ENCODE measurements at regions not wholly inside any gene's neighbourhood (a gene's known extent, or its start where the extent isn't known, plus 50 kb on each side); places are given as distances from the start of the nearest gene placed in this dataset.

DNA sequence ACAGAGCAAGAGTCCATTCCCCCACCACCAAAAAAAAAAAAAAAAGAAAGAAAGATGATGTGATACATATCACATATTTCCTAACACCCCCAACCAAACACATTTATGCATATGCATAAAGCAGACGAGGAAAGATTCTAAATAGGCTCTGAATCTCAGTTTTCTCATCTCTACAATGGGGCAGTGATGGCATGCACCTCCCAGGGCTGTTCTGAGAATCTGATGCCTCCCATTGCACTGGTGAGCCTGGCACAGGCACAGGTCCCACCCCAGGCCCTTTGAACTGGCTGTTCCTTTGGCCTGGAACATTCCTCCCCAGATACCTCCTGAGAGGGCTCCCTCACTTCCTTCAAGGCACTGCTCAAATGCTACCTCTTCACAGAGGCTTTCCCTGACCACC, 116.5 kb downstream of the C9orf50 start:
- no peak for DNase-seq

DNA sequence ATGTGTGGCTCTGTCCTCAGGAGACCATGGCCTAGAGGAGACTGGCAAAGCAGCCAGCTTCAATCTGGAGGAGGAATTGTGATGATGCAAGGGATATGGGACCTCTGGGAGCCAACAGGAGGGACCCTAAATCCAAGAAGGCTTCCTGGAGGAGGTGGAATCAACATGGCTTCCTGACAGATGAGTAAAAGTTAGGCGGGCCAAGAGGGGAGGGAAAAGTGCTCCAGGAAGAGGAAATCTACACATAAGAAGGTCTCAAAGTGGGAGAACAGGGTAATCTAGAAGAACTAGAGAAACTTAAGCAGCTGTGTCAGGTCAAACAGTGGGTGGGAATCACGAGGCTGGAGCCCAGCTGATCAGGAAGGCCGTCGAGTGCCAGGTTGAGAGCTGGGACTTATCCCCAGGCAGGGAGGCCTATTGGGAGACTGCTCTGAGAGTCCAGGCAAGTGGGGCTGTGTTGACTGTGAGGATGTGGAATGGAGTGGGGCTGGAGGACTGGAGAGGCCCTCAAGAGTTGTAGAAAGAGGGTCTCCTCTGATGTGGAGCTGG, 119.1 kb downstream of the C9orf50 start:
- no peak for DNase-seq

DNA sequence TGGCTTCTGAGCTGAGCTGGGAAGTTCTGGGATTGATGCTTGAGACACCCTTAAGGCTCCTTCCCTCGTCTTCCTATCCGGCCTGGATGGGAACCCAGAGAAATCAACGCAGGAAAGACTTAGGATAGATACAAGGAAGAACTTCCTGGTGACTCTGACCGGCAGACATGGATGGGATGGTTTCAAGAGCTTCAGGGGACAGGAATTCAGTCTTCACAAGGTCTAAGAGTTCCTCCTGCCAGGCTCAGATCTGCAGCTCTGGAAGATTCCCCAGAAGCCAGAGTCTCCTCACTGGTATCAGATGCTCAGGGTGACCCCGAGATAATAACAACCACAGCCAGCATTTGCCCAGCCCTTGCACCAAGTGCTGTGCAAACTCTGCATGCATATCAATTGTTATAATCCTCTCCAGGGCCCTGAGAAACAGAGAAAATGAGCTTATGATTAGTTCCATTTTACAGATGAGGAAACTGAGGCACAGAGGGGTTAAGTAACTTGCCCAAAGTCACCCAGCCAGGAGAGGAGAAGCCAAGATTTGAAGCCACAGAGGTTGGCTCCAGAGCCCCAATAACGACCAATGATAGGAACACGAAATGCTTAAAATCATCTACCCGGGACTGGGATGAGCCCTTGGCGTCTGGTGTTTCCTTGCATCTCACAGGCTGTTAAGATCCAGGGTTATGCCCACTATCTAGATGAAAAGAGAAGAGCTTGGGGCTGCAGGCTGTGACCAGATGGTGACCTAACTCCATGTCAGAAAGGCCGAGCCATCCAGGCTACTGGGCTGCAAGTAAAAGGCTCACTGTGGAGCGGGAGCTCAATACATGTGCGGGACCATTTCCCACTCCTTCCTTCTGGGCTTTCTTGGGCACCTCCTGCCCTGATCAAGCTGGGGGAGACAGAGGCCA, 119.8 kb downstream of the C9orf50 start:
- no peak for DNase-seq

DNA sequence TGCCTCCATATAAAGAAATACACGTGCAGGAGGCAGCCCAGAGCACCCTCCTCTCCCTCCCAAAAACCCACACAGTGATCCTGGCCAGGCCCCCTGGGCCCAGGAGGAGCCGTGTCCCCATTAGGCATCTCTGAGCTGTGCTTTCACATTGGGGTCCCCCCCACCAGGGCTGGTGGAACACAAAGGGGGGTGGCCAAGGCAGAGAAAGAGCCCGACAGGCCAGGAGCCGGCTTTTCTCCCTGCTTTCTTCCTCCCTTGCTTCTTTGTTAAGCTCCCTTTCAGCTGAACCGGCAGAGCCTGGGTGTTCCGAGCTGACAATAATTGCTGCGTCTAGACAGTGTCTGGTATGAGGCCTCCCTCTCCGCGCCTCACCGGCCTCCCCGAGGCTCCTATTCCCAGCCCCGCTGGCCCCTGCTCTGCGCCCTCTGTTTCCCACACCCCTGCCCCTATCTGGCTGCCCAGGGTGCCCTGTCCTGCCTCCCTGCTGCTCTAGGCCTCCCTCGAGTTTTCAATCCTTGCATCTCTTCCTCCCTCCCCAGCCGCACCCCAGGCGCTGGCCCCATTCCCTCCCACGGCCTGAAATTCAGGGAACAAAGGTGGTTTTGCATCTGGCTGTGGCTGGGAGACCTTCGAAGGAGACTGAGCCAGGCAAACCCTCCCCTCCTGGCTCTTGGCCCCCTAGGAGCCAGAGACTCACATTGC, 120.6 kb downstream of the C9orf50 start:
- DNase-seq, result no peak

DNA sequence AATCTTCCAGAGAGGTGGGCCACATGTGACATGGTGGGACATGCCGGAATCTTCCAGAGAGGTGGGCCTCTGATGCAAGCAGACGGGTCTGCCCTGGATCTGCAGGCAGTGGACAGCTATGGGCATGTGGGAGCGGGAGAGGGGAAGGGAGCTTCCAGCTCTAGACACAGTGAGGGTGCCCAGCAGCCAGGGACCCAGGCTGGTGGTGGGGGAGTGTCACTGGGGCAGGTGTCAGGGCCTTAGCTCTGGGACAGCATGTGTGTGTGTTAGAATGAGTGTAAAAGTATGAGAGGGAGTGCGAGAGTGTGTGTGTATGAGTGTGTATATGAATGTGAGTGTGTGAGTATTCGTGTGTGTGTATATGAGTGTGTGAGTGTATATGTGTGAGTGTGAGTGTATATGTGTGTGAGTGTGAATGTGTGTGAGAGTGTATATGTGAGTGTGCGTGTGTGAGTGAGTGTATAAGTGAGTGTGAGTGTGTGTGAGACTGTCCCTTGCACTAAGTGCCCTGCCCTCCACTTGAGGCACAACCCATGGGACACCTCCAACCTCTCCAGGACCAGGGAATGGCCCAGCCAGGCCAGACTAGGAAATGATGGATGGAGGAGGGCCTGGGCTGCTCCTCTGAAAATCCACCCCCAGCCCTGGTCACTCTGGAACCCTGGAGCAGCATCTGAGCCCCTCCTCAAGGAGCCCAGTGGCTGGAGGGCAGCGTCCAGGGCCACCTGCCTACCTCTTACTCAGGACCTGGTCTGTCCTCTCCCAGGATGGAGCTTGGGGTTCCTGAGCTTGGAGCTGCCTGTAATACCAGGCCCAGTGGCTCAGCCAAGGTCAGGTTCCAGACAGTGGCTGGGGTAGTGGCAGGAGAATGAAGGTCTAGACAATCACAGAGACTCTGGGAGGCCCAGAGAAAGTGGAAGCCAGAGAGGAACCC, 122.2 kb downstream of the C9orf50 start:
- DNase-seq, result no peak

DNA sequence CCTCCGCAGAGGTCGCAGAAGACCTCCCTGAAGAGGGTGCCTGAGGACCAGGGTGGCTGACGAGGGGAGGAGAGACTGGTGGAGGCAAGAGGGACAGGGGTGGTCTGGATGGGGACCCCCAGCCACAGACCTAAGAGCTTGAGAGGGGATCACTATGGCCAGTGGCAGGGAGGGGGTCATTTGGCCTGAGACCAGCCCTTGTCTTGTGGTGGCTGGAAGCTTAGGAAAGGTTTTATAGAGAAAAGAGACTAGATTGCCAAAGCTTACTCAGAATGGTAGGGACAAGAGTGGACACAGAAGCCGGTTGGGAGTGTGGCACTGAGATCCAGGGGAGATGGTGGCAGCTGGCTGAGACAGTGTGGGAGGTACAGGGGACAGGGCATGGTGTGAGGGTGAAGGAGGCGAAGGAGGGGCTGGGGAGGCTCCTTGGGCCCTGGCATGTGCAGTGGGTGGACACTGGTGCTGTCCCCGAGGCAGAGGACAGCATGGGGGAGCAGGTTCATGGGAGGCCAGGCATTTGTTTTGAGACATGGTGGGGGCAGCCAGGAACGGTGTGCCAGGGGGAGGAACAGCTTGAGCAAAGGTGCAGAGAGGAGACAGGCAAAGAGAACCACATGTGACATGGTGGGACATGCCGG, 123.0 kb downstream of the C9orf50 start:
- DNase-seq, result no peak

- DNase-seq, result no peak
Observed at GRCh38 chr9:129497005-129497812, 123.7 kb downstream of the C9orf50 start.

DNA sequence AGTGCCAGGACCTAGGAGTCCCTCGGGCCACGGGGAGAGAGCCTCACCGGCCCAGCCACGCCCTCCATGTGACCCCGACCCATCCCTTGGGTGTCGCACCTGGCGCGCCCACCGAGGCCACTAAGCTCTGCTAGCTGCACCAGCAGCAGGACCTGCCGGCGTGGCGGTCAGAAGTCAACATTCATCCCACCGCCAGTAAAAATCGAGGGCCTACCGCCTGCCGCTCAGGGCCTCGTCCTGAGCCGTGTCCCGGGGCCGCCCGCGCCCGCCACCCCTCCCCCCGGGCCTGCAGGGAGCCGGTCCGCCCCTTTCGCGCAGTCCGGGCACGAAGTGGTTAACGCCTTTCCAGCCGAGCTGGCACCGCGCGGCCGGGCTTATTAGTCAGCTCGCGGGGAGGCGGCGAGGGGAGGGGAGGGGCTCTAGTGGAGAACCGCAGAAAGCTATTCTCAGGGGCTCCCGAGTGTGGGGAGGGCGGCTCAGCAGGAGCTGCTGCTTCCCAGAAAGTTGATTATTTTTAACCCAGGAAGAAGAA, 124.4 kb downstream of the C9orf50 start:
- DNase-seq, result peak; percentile 90

DNA sequence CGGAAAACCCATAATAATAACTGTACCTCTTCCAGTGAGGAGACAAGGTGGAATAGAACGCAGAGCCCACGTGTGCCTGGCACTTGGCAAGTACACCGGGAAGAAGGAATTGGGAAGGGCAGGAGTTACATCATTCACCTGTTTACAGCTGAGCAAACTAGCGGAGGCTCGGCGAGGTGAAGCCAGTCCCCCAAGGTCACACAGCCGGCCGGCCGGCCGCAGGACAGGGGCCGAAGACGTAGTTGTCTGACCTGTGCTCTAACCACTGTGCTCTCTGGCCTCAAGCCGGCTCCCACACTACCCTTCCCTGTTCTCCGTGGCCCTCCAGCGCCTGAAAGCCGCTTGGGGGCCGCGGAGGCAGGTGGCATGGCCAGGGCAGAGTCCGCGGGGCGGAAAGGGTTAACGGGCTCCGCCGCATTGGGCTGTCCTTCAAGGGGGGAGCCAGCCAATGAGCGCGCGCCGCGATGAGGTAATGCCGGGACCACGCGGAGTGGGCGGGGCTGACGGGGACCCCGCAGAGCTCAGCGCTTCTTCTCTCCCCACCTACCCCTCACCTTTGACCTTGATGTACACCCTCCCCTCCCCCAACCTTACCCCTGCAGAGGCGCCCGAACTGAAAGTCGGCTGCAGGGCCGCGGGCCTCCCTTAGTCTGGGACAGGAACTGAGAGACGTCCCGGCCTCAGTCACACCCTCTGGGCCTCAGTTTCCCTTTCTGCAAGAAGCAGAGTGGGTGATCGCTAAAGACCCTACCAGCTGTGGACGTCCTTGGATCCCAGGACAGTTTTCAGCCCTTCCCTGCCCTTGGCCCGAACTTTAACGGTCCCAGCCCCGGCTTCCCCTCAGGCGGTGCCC, 125.1 kb downstream of the C9orf50 start:
- DNase-seq, result peak; percentile 91

DNA sequence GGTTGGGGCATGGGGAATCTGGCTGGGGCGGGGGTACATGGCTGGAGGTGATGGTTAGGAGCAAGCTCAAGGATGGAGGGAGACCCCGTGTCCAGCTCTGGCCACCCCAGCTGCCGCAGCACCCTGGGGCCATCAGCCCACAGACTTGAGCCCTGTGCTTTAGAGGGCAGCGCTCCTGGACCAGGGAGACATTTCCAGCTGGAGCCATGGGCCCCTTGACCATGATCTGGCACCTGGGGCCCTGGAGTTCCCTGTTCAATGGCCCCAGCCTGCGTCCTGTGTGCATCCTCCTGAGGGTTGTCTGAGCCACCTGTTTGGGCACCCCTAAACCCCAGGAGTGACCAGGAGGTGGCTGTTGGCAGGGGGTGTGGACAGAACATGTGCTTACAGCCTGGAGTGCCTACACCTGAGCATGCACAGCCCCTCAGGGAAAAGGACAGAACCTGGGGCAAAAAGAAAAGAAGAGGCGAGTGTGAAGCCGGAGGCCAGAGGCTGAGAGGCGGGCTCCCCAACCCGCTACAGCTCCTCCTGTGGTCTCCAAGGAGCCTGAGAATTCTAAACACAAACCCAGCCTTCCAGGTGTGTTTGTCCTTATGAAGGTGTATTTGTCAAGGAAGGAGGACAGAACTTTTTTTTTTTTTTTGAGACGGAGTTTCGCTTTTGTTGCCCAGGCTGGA, 126.7 kb downstream of the C9orf50 start:
- no peak for DNase-seq

GRCh38 chr9:129493706-129494047, 127.2 kb downstream of the C9orf50 start:
- no peak for DNase-seq

GRCh38 chr9:129493002-129493705, 127.7 kb downstream of the C9orf50 start:
- DNase-seq, result no peak

DNA sequence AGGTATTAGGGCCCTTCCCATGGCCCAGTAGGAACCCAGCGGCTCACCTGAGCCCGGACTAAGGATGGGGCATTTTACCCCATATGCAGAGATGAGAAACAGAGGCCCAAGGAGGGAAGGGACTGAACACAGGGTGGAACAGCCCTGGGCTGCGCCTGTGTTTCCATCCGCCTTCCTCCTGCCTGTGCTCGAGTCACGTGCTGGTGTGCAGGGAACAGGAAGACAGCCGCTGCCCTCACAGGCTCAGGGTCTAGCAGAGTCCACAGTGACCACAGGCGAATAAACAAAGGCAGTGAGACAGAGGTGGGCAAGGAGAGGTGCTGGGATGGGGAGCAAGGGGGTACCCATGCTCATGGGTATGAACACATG, 129.4 kb downstream of the C9orf50 start:
- no peak for DNase-seq

DNA sequence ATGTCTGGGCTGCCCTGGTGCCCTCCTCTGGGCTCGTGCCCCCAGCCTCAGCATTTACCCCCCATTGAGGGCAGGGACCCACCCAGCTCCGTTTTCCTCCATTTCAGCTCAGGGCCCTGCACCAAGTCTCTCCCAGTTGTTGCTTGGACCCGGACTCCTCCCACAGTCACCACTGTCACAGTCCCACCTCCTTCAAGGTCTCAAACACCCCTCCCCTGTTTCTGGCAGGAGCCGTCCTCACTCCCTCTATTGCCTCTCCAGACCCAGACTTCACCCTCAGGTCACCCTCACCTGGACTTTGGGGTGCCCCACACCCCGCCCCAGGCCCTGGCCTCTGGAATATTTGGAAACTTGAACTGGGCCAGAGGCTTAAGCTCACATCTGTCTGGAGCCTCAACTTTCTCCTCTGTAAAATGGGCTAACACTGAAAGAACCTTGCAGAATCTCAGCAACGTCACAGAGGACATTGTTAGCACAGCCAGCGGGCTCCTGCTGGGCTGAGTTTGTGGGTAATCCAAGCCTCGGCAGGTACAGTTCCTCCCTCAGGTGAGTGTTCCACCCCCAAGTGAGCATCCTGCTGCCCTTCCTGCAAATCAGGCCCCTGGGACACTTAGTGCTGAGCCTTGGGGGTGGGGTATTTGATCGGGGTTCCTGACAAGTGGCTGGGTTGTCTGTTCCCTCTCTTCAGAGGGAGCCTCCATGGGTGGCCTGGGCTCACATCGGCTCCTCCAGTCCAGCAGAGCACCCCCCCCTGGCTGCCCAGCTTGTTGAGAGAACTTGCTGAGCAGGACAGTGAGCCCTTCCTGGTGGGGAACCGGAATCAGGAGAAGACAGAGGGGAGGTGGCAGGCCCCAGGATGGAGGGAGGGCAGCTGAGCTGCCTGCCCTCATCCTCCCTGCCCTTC, 130.1 kb downstream of the C9orf50 start:
- no peak for DNase-seq

- DNase-seq, result peak; percentile 48
Observed at GRCh38 chr9:129489838-129490582, 130.9 kb downstream of the C9orf50 start.

DNA sequence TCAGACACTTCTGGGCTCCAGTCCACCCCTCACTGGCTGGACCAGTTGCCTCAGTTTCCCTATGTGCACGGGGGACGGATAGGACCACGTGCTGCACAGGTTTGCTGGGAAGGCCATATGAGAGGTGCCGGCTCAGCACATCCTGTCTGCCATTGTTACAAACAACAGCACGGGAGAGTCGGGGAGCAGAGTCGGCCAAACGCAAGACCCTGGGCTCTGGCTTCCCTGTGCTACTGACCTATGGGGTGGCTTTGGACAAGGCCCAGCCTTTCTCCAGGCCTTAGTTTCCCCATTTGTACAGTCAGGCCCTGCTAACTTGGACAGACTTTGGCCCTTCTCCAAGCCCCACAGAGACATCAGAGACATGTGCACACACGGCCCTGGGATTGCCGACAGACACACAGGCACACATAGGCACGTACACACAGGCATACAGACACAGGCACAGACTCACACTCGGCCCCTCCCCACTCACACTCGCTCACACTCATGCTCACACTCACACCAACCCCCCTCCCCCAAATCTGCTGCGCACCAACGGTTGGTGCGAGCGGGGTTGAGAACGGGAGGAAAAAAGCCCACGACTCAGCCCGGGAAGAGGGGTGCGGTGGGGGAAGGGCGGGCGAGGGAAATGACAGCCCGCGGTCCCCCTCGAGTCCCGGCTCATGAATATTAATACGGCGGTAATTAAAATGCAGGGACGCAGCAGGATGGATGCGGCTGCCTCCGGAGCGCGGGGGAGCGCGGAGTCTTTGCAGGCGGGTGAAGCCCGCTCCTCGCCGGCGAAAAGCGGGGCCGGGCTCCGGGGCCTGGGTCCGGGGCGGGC, 133.0 kb downstream of the C9orf50 start:
- peak; percentile 69 for DNase-seq
